ENCODE measurements at regions not wholly inside any gene's neighbourhood (a gene's known extent, or its start where the extent isn't known, plus 50 kb on each side); places are given as distances from the start of the nearest gene placed in this dataset.

DNA sequence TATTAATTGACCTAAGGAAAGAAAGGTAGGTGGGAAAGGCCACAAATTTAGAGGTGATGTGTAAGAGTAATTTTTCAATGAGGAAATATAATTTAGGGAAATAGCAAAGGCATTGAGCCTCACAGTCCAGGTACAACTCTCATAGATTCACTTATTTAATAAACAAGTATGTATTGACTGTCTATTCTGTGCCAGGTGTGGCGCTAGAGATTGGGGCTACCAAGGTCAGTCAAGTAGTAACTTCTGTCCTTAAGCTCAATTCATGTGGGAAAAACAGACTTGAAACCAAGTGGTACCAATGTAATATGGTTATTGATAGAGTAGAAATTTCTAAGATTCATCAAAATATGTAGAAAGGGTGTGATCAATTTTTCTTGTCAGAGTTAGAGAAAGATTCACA lies 257.5 kb downstream of the C4orf33 start:
- Histone ChIP-seq H3K4me1 (replicated peaks in 1 of 2; ENCODE audit: control insufficient read depth in 2 of 2, insufficient read depth in 2 of 2, low read length in 2 of 2) (no peaks in the 10 kb centered on the region), H3K9me3 (replicated peaks; ENCODE audit: control insufficient read depth, insufficient read depth, low read depth, low read length) (no peaks in the 10 kb centered on the region), H3K9ac (ENCODE audit: insufficient read depth in 1 of 2, low read depth in 2 of 2, low read length in 2 of 2) (no peak overlapping the region), H3K4me3 (no peak overlapping the region), H2AFZ (ENCODE audit: low read depth, low read length) (no peak overlapping the region), H3K36me3 (ENCODE audit: control insufficient read depth, insufficient read depth, low read length) (no peaks in the 10 kb centered on the region), H3K9me1 (ENCODE audit: control insufficient read depth, insufficient read depth, low read length) (no peaks in the 10 kb centered on the region), H4K20me1 (replicated peaks; ENCODE audit: control insufficient read depth, insufficient read depth, low read length) (no peaks in the 10 kb centered on the region), H3K4me2 (ENCODE audit: insufficient read depth, low read length) (no peak overlapping the region), H3K27ac (ENCODE audit: extremely low read depth, low read depth, low read length) (no peak overlapping the region), H3K79me2 (ENCODE audit: control insufficient read depth, insufficient read depth, low read length) (no peaks in the 10 kb centered on the region), H3K27me3 (ENCODE audit: control insufficient read depth in 2 of 2, insufficient read depth in 2 of 2, low read length in 2 of 2) (no peaks in the 10 kb centered on the region)
- no peak for TF ChIP-seq ZFX (CRISPR knock-in tag; IDR thresholded peaks at IDR 0.05)
- TF ChIP-seq, protein P1, sequence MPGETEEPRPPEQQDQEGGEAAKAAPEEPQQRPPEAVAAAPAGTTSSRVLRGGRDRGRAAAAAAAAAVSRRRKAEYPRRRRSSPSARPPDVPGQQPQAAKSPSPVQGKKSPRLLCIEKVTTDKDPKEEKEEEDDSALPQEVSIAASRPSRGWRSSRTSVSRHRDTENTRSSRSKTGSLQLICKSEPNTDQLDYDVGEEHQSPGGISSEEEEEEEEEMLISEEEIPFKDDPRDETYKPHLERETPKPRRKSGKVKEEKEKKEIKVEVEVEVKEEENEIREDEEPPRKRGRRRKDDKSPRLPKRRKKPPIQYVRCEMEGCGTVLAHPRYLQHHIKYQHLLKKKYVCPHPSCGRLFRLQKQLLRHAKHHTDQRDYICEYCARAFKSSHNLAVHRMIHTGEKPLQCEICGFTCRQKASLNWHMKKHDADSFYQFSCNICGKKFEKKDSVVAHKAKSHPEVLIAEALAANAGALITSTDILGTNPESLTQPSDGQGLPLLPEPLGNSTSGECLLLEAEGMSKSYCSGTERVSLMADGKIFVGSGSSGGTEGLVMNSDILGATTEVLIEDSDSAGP (CRISPR knock-in tag; IDR thresholded peaks at IDR 0.05): no peak
- TF ChIP-seq SMAD3 (CRISPR knock-in tag; conservative IDR thresholded peaks at IDR 0.05): no peak
- TF ChIP-seq, protein P2, sequence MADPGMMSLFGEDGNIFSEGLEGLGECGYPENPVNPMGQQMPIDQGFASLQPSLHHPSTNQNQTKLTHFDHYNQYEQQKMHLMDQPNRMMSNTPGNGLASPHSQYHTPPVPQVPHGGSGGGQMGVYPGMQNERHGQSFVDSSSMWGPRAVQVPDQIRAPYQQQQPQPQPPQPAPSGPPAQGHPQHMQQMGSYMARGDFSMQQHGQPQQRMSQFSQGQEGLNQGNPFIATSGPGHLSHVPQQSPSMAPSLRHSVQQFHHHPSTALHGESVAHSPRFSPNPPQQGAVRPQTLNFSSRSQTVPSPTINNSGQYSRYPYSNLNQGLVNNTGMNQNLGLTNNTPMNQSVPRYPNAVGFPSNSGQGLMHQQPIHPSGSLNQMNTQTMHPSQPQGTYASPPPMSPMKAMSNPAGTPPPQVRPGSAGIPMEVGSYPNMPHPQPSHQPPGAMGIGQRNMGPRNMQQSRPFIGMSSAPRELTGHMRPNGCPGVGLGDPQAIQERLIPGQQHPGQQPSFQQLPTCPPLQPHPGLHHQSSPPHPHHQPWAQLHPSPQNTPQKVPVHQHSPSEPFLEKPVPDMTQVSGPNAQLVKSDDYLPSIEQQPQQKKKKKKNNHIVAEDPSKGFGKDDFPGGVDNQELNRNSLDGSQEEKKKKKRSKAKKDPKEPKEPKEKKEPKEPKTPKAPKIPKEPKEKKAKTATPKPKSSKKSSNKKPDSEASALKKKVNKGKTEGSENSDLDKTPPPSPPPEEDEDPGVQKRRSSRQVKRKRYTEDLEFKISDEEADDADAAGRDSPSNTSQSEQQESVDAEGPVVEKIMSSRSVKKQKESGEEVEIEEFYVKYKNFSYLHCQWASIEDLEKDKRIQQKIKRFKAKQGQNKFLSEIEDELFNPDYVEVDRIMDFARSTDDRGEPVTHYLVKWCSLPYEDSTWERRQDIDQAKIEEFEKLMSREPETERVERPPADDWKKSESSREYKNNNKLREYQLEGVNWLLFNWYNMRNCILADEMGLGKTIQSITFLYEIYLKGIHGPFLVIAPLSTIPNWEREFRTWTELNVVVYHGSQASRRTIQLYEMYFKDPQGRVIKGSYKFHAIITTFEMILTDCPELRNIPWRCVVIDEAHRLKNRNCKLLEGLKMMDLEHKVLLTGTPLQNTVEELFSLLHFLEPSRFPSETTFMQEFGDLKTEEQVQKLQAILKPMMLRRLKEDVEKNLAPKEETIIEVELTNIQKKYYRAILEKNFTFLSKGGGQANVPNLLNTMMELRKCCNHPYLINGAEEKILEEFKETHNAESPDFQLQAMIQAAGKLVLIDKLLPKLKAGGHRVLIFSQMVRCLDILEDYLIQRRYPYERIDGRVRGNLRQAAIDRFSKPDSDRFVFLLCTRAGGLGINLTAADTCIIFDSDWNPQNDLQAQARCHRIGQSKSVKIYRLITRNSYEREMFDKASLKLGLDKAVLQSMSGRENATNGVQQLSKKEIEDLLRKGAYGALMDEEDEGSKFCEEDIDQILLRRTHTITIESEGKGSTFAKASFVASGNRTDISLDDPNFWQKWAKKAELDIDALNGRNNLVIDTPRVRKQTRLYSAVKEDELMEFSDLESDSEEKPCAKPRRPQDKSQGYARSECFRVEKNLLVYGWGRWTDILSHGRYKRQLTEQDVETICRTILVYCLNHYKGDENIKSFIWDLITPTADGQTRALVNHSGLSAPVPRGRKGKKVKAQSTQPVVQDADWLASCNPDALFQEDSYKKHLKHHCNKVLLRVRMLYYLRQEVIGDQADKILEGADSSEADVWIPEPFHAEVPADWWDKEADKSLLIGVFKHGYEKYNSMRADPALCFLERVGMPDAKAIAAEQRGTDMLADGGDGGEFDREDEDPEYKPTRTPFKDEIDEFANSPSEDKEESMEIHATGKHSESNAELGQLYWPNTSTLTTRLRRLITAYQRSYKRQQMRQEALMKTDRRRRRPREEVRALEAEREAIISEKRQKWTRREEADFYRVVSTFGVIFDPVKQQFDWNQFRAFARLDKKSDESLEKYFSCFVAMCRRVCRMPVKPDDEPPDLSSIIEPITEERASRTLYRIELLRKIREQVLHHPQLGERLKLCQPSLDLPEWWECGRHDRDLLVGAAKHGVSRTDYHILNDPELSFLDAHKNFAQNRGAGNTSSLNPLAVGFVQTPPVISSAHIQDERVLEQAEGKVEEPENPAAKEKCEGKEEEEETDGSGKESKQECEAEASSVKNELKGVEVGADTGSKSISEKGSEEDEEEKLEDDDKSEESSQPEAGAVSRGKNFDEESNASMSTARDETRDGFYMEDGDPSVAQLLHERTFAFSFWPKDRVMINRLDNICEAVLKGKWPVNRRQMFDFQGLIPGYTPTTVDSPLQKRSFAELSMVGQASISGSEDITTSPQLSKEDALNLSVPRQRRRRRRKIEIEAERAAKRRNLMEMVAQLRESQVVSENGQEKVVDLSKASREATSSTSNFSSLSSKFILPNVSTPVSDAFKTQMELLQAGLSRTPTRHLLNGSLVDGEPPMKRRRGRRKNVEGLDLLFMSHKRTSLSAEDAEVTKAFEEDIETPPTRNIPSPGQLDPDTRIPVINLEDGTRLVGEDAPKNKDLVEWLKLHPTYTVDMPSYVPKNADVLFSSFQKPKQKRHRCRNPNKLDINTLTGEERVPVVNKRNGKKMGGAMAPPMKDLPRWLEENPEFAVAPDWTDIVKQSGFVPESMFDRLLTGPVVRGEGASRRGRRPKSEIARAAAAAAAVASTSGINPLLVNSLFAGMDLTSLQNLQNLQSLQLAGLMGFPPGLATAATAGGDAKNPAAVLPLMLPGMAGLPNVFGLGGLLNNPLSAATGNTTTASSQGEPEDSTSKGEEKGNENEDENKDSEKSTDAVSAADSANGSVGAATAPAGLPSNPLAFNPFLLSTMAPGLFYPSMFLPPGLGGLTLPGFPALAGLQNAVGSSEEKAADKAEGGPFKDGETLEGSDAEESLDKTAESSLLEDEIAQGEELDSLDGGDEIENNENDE (IDR thresholded peaks at IDR 0.05; ENCODE audit: low read depth, low read length): no peak
- no peak for TF ChIP-seq ZNF12 (CRISPR knock-in tag; IDR thresholded peaks at IDR 0.05)
- TF ChIP-seq, protein P3, sequence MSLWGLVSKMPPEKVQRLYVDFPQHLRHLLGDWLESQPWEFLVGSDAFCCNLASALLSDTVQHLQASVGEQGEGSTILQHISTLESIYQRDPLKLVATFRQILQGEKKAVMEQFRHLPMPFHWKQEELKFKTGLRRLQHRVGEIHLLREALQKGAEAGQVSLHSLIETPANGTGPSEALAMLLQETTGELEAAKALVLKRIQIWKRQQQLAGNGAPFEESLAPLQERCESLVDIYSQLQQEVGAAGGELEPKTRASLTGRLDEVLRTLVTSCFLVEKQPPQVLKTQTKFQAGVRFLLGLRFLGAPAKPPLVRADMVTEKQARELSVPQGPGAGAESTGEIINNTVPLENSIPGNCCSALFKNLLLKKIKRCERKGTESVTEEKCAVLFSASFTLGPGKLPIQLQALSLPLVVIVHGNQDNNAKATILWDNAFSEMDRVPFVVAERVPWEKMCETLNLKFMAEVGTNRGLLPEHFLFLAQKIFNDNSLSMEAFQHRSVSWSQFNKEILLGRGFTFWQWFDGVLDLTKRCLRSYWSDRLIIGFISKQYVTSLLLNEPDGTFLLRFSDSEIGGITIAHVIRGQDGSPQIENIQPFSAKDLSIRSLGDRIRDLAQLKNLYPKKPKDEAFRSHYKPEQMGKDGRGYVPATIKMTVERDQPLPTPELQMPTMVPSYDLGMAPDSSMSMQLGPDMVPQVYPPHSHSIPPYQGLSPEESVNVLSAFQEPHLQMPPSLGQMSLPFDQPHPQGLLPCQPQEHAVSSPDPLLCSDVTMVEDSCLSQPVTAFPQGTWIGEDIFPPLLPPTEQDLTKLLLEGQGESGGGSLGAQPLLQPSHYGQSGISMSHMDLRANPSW (CRISPR knock-in tag; IDR thresholded peaks at IDR 0.05): no peak
- no peak for TF ChIP-seq ZFP36 (IDR thresholded peaks at IDR 0.05; ENCODE audit: low read depth, low read length, partially characterized antibody)
- ATAC-seq (no peak), DNase-seq (ENCODE audit: extremely low read depth in 1 of 4, low spot score in 3 of 4) (no peak), FAIRE-seq (no peak)
- ChIA-PET CTCF (ENCODE audit: low intra/inter-chr PET ratio) (no interaction called here), POLR2A (no interaction called here)
- intact Hi-C loops (cut with micrococcal nuclease): no loop called here
- no TSS peak for BruUV-seq (replicated peaks)
- in situ Hi-C loops (cut with MboI): loop anchor here (25.0 kb wide), 1 partner anchor 1334 kb away; no protein-coding TSS in a partner anchor
- 0% methylated on average over 1 of the region's 1 CpG for WGBS (ENCODE audit: insufficient coverage, low coverage, missing lambda C conversion rate)
